GM18502 (cell line): ENCODE measurements at regions not wholly inside any gene's neighbourhood (a gene's known extent, or its start where the extent isn't known, plus 50 kb on each side); places are given as distances from the start of the nearest gene placed in this dataset.
"Not testable (repeated sequence)": the region's sequence is repeated elsewhere in the genome, so short reads cannot be mapped to it uniquely, and the experiment has no call there.

Experiments used
- ATAC-seq: cut with Tn5 transposase; IDR thresholded peaks from one replicate; pipeline ENCODE4 v1.9.1; 2021; ENCODE audit warnings: mild to moderate bottlenecking; ENCODE audit not compliant: unreplicated experiment, poor library complexity

DNA sequence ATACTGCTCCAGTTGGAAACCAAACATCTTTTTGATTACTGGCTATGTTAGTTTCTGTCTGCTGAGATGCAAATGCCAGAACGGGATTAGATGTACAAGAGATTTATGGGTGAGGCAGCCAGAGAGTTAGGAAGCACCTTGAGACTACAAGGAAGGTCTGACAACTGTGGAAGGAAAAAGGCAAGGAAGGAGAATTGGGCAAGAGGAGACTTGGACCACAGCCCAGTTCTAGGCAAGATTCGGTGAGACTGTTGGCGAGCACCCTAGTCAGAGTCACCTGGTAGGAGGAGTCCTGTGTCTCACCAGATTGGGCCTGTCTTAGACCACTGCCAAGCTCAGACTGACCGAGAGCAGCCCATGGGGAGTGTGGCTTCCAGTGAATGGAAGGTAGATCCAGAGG, 91.8 kb upstream of the F13A1 start:
- ATAC-seq, result no peak

DNA sequence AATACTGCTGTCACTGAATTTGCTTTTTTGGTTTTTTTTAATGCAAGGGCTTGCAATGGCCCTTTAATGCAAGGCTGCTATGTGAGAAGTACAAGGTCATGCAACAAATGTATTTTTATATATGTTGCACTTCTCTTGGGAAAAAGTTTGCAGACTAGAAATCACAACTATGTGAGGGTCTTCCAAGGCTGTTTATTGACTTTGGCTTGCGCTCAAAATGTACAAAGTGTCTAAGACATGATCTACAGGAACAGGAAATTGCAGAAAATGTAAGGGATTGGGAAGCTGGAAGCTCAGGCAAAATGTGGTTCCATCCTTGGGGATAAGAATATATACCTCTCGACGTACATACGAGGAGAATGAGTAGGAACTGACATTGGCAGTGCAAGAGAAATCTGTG, 92.2 kb upstream of the F13A1 start:
- ATAC-seq, result no peak

DNA sequence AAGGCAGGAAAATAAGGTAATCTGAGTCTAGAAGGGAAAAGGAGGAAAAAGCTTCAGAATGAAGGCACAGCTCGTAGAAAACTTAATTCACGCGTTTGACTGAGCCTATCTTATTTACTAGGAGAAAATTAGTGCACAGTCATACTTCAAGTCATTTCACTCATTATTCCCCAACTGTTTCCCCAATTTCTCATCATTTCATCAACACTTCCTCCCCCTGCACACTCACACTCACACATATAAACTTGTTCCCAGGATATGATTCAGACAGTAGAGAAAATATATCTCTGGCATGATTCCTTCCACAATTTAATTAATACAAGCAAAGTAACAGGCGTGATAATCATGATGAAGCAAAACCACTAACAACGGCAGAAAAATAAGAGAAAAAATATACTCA, 94.5 kb upstream of the F13A1 start:
- no peak for ATAC-seq

DNA sequence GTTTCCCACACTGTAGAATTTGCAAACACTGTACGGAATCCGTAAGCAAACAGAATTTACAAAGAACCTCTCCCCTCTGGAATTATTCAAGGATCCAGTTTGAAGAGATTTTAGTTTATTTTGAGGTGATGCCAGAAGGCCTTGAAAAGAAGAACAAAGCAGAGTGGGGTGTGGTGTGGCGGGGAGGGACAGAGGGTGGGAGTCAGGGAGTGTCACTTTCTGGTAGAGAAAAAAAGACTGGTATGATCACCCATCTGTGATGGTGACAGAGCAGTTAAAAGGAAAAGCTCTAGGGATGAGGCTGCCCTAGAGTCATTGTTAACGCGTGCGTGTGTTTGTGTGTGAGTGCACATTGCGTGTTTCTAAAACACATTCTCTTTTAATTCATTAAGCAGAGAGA, 97.0 kb upstream of the F13A1 start:
- no peak for ATAC-seq

DNA sequence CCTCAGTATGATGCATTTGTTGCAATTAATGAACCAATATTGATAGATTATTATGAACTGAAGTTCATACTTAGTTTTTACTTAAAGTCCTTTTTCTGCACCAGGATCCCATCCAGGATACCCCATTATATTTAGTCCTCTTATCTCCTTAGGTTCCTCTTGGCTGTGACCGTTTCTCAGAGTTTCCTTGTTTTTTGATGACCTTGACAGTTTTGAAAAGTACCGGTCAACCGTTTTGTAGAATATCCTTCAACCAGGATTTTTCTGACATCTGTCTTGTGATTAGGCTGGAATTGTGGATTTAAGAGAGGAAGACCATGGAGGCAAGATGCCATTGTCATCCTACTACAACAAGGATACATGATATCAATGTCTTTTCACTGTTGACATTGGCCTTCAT, 98.0 kb upstream of the F13A1 start:
- no peak for ATAC-seq

DNA sequence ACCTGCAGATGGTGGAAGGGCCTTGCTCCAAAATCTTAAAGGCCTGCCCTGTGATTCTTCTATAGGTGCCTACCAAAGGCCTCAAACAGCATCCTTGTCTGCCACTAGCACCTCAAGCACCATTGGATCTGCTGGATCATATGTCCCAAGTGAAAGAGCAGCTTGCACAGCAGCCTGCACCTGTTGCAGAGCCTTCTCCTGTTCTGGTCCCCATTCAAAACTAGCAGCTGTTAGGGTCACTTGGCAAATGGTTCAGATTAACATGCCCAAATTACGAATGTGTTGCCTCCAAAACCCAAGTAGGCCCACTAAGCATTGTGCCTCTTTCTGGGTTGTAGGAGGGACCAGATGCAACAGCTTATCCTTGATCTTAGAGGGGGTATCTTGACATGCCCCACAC, 99.6 kb upstream of the F13A1 start:
- no peak for ATAC-seq

DNA sequence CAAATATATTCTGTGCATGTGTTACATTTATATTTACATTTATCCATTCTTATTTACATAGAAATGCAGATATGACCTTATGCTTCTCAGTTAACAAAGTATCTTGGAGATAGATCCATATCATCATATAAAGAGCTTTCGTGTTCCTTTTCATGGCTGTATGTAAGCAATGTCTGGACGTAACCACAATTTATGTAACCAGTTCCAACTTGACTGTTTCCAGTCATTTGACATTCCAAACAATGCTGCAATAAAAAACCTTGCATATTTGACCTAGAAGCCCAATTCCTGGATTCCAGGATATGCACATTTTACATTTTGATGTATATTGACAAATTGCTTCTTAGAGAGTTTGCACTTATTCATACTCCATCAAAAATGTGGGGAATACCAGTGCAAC, 113.7 kb upstream of the F13A1 start:
- ATAC-seq, result no peak

DNA sequence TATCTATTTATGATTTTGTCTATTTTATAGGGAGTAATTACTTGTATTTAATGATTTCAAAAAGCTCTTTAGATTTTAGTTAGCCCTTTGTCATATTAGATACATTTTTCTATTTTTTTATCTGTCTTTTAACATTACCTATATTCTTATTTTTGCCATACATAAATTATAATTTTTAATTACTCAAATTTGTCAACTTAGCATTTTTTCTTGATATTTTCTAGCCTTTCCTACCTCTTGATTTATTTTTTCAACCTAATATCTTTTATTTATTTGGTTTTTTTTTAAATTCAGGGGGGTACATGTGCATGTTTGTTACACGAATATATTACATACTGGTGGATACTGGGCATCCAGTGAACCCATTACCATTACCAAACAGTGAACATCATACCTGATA, 114.3 kb upstream of the F13A1 start:
- no peak for ATAC-seq

DNA sequence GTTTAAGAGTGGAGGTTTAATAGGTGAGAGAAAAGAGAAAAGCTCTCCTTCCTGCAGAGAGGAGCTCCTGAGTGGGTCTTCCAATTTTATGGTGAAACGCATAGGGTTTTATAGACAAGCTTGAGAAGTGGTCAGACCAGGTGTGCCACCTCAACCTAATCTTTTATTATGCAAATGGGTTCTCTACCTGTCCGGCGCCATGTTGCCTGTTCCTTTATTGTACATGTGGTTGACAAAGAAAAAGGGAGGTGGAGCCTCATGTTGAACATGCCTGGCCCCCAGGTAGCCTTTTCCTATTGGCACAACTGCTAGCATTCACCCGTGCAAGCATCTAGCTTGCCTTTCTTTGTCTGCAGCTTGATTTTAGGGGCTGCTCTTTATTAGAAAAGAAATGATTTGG, 115.9 kb upstream of the F13A1 start:
- no peak for ATAC-seq

DNA sequence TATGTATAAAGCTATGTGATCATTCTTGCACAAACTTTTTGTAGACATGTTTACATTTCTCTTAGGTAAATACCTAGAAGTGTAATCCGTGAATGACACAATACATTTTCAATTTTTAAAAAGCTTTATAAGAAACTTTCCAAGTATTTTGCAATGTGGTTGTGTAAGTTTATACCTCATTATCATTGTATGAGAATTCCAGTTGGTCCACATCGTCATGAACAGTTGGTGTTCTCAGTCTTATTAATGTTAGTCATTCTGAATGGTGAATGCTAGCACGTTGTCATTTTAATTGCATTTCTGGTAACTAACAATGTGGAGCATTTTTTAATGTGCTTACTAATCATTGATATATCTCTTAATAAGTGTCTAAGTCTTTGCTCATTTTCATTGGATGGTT, 116.5 kb upstream of the F13A1 start:
- ATAC-seq, result no peak

DNA sequence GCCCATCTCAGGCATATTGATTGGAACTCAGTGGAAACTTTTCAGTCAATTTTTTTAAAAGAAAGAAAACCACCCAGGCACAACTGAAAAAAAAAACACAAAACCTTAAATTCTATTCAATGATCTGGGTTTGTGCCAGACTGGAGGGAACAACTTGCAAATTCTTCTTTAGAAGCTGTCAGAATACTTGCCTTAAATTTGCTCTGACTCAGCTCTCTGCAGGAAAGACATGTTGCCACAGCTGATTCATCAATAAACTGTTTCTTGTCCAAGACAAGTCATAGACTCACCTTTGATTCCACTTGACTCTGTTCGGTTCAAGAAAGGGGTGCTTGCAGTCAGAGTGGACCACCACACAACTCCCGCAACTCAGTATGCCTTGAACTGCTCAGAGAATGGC, 117.8 kb upstream of the F13A1 start:
- ATAC-seq, result no peak

DNA sequence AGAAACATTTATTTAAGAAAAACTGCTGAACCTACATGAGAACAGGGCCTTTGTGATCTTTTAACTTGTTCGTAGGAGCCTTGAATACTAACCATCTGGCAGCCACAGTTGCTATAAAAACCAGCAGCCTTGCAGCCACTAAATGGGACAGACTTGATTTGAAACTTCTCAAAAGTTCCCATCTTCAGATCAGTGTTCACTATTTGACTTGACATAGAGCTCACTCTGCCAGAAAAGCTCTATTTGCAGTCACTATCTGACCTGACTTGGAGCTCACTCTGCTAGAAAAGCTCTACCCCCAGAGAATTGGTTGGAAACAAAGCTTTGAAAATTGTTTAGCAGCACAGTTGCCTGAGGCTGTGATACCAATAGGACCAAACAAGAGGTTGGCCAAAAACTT, 119.3 kb upstream of the F13A1 start:
- ATAC-seq, result no peak

DNA sequence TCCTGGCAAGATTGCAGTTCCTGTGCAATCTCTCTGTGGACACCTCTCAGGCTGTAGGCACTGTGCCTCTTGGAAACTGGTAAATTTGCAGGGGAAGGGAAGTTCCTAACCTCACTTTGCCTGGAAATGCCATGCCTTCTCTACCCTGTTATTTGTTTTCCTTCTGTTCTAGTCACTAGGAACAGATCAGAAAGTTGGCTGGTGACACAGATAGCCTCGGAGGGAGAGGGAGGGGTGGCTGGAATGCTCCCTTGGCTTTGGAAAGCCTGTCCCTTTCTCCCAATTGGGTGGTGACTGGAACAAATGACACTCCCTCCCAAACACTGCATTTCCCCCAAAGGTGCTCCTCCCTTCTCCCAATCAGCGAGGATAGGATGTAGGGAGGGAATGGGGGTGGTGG, 131.5 kb upstream of the F13A1 start:
- ATAC-seq, result no peak

DNA sequence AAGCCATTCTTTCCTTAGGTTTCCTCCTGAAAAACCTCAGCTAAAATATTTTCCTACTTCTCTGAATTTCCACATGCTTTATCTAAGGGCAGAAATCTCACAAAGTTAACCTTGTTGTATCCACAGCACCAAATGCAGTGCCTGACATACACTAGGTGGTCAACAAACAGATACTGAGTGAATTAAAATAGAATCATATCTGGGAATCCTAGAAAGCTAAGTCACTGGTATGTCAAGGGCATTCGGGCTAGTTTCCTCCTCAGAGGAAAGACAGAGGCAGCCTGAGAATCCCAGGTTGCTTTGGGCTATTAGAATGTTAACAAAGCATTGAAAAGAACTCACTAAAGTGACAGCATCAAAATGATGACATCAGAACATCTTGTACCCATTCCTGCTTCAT, 132.7 kb upstream of the F13A1 start:
- no peak for ATAC-seq

DNA sequence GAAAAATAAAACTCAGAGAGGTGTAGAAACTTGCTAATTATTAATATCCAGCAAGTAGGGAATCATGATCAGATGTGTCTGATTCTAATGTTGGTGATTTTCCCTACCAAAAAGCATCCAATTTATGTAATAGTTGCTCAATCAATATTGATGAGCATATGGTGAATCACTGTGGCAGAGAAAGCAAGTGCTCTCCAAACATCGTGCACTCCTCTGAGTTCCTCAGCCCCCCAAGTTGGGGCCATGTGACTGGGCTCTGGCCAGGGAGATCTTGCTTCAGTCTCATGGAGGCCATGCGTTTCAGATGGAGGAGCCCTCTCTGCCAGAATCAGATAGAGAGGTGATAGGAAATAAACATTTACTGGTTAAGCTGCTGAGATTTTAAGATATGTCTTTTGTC, 133.2 kb upstream of the LY86 start:
- ATAC-seq, result no peak

DNA sequence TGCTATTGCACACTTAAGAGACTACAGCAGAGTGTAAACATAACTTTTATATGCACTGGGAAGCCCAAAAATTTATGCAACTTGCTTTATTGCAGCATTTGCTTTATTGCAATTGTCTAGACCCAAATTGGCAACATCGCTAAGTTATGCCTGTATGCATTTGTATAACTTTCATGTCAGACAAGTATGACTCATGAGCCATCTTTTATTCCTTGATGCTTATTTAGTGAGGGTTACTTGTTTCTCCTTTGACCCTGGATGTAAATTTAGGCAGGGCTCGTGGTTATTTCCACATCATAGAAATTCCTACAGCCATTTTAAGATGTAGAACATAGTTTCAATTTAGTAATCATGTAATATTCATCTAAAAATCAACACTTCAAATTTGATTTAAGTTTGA, 130.3 kb upstream of the LY86 start:
- no peak for ATAC-seq

DNA sequence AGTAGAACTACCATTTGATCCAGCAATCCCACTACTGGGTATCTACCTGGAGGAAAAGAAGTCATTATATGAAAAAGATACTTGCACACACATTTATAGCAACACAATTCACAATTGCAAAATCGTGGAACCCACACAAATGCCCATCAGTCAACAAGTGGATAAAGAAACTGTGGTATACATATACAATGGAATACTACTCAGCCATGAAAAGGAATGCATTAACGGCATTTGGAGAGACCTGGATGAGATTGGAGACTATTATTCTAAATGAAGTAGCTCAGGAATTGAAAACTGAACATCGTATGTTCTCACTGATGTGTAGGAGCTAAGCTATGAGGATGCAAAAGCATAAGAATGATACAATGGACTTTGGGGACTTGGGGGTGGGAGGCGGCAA, 128.6 kb upstream of the LY86 start:
- not testable (repeated sequence) for ATAC-seq

DNA sequence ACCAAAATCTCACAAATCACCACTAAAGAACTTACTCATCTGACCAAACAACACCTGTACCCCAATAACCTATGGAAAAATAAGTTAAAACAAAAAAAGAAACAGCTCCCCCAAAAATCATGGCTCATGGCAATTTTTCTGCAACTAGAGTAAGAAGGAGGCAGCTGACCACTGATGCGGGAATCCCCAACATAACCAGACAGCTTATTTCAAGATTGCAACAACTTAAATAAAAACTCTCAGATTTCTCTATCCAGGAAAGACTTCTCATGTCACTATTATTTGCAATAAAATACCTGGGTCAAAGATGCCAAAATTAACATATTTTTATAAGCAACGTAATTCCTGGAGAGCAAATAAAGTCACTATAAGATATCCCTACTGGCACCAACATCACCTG, 128.1 kb upstream of the LY86 start:
- ATAC-seq, result no peak

DNA sequence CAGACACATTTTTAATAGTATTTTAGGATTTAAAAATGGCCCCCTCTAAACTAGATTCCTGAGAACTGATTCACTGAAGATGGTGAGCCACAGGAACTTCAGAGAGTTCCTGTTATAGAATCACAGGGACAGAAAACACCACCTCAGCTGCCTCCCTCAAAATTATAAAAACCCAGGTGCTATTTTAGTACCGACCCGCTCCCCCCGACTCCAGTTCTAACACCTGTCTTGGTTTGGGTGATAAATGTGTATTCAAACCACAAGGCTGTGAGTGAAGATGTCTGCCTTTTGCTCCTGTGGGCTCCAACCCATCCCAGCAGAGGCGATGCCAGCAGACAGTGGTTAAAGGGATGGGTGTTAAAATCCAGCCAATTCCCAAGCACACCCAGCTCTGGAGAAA, 127.4 kb upstream of the LY86 start:
- no peak for ATAC-seq

DNA sequence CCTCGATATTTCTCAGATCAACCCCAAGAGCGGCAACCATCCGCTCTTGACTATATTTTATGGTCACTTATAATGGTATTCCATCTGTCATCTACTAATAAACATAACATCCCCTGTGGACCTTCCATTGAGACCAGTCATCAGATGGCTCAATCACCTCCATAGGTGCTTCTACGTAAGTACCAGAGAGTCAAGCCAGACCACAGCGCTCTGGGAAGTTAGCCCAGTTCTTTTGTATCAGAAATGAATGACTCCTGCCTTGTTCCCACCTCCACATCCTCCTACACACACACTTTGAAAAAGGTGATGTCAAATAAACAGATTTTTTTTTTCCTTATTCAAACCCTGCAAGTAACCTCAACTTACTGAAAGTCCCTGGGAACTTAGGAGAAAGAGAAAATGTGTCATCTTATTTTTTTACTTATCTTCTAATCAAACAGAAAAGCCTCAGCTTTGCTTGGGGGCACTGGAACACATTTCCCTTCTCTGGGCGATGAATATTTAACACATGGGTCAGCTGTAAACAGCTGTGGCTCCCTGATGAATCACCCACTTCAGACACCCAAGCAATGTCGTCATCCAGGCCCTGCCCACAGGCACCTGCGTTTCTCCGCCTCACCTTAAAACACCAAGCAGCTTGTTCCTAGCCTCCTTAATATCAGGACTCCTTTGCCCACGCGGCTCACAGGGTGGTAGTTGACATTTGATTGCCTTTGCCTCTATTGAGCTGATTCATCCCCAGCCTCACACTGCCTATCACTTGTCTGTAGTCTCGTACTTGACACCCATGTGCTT, 121.4 kb upstream of the LY86 start:
- ATAC-seq, result no peak

DNA sequence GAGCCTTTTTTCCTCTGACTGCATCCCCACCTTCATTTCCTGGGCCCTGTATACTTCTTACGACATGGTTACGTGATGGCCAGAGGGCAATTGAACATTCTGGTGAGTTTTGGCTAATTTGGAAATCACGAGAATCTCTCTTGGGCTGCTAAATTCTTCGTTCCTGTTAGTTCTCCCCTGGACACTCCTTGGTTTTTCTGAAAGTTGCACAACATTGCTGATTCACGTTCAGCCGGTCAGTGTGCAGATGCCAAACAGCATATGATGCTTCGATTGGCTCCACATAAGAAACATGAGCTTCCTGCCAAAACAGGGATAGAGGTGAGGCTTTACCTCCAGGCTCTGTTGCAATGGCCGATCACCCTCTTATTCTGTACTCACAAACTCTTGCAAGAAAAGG, 119.4 kb upstream of the LY86 start:
- ATAC-seq, result no peak

DNA sequence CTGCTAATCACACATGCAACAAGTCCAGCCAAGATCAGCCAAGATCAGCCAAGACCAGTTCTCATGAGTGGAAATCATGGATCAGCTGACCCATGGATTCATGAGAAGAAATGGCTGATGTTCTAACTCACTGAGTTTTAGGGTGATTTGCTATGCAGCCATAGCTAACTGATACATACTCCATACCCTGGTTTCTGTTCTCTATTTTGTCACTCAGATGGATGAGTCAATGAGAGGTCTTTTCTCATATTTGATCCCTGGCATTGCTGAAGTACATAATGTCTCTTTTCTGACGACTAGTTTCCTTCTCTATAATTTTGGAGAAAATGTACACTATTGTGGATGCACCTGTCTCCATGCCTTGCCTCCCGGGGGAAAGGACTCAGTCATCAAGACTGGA, 118.4 kb upstream of the LY86 start:
- ATAC-seq, result no peak

DNA sequence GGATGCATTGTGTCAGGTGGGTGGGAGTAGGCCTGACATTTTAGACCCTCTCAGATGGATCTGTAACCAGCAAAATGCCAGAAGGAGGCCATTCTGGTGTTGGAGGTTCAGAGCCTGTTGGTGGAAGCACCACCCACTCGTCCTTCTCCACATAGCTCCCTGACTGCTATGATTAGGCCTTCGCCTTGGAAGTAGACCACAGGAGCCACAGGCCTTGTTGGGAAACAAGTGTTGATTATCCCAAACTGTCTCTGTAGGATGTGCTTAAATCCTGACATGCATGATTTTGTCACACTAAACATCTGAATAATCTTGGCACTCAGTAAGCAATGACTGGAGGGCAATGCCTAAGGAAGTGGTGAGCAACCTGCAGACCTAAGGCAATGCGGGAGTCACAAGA, 117.2 kb upstream of the LY86 start:
- ATAC-seq, result no peak
